ENCODE measurements at regions not wholly inside any gene's neighbourhood (a gene's known extent, or its start where the extent isn't known, plus 50 kb on each side); places are given as distances from the start of the nearest gene placed in this dataset.
"Not testable (repeated sequence)": the region's sequence is repeated elsewhere in the genome, so short reads cannot be mapped to it uniquely, and the experiment has no call there.

DNA sequence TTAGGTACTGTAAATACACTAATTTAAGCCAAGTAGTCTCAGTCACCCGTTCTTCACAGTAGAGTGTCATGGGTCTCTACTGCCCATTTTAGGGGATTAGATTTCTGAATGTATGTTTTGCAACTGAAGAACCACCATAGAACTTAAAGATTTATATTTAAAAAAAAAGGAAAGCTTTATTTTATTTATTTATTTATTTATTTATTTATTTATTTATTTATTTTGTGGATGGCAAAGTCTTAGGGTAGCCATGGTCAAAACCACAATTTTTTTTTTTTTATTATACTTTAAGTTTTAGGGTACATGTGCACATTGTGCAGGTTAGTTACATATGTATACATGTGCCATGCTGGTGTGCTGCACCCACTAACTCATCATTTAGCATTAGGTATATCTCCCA lies 960.4 kb upstream of the COX7C start:
- DNase-seq: not testable (repeated sequence)

DNA sequence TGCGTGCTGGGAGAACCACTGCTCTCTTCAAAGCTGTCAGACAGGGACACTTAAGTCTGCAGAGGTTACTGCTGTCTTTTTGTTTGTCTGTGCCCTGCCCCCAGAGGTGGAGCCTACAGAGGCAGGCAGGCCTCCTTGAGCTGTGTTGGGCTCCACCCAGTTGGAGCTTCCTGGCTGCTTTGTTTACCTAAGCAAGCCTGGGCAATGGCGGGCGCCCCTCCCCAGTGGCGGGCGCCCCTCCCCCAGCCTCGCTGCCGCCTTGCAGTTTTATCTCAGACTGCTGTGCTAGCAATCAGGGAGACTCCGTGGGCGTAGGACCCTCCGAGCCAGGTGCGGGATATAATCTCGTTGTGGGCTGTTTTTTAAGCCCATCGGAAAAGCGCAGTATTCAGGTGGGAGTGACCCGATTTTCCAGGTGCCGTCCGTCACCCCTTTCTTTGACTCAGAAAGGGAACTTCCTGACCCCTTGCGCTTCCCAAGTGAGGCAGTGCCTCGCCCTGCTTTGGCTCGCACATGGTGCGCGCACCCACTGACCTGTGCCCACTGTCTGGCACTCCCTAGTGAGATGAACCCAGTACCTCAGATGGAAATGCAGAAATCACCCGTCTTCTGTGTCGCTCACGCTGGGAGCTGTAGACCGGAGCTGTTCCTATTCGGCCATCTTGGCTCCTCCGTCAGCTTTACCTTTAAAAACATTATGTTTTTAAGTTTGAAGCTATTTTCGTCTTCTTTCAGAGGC lies 954.6 kb upstream of the COX7C start:
- DNase-seq: not testable (repeated sequence)

- DNase-seq: no peak
Measured at GRCh38 chr5:85663708-85664031, 954.1 kb upstream of the COX7C start.

- DNase-seq: no peak
Measured at GRCh38 chr5:85670417-85670816, 947.3 kb upstream of the COX7C start.

DNA sequence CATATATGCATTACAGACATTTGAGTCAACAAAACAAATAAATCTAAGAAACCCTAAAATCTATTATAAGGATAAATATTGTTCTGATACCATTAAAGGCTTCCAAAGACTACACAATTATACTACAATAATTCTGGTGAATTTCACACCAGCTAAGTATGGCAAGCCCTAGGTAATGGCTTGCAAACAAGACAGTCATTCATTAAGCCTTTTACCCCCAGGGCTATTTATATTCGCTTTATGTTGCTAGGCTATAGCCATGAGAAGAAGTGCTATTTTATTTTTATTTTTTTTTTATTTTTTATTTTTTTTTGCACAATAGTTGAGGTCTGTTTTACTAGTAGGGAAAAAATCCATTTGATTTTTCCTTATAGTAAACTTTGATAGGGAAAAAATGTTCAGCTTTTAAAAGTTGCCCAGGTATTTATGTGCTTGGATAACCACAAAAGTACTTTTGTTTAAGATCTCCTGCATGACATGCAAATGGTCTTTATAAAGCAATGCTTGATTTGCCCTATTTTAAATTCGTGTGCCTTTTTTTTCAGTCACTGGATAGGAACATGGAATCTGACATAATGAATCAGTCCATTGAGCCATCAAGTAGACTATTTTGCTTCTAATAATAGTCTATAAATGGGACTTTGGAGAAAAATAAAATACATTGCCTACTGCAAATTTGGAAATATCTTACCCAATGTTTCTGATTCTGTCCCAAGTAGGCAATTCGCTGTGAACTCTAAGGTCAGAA lies 946.3 kb upstream of the COX7C start:
- DNase-seq: no peak

- no peak for DNase-seq
Measured at GRCh38 chr5:85681871-85682270, 935.9 kb upstream of the COX7C start.

GRCh38 chr5:85684351-85684750 lies 933.4 kb upstream of the COX7C start:
- no peak for DNase-seq

- no peak for DNase-seq
Measured at GRCh38 chr5:85703296-85703695, 914.4 kb upstream of the COX7C start.

- no peak for DNase-seq
Measured at GRCh38 chr5:85709728-85710127, 908.0 kb upstream of the COX7C start.

GRCh38 chr5:85716344-85717202 lies 901.2 kb upstream of the COX7C start:
- no peak for DNase-seq

DNA sequence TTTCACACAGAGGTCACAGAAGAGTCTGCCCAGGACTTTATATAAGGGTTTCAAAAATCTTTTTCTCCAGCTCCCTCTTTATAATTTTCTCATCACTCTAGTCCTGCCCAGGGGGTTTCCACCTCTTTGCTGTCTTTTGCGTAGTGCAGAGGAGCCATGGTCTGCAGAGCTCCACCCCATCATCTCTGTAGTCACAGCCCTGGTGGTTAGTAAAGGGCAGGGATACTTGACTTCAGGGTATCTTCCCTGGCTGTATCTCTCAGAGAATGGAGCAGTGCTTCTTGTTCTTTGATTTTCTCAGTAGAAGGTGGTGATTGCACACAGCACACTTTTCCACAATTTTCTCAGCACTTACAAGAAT lies 900.6 kb upstream of the COX7C start:
- no peak for DNase-seq

DNA sequence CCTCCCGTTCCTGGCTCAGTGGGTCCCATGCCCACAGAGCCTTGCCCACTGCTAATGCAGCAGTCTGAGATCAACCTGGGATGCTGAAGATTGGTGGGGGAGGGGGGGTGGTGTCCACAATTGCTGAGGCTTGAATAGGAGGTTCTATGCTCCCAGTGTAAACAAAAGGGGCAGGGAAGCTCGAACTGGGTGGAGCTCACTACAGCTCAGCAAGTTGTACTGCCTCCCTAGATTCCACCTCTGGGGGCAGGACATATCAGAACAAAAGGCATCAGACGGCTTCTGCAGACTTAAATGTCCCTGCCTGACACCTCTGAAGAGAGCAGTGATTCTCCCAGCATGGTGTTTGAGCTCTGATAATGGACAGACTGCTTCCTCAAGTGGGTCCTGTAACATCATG lies 885.6 kb upstream of the COX7C start:
- no peak for DNase-seq

GRCh38 chr5:85741972-85742371 lies 875.8 kb upstream of the COX7C start:
- no peak for DNase-seq

GRCh38 chr5:85760519-85760918 lies 857.2 kb upstream of the COX7C start:
- no peak for DNase-seq

GRCh38 chr5:85769347-85769746 lies 848.4 kb upstream of the COX7C start:
- no peak for DNase-seq

- DNase-seq: no peak
Measured at GRCh38 chr5:85784746-85785145, 833.0 kb upstream of the COX7C start.

GRCh38 chr5:85813146-85813545 lies 804.6 kb upstream of the COX7C start:
- DNase-seq: no peak

GRCh38 chr5:85814596-85814995 lies 803.1 kb upstream of the COX7C start:
- DNase-seq: no peak

- DNase-seq: no peak
Measured at GRCh38 chr5:85823462-85824426, 794.0 kb upstream of the COX7C start.

GRCh38 chr5:85838781-85839180 lies 779.0 kb upstream of the COX7C start:
- DNase-seq: no peak

- no peak for DNase-seq
Measured at GRCh38 chr5:85841653-85842052, 776.1 kb upstream of the COX7C start.

GRCh38 chr5:85843535-85843934 lies 774.2 kb upstream of the COX7C start:
- DNase-seq: no peak

All from occipital lobe (tissue), 1 donor.